Activated CD4-positive, alpha-beta memory T cell treated with anti-CD3 and anti-CD28 coated beads for 36 hours (primary cell): ENCODE measurements at regions not wholly inside any gene's neighbourhood (a gene's known extent, or its start where the extent isn't known, plus 50 kb on each side); places are given as distances from the start of the nearest gene placed in this dataset.

Experiments
- CTCF ChIA-PET: fragments of 350-600 bp; sonication (Branson Sonifier 250); formaldehyde crosslinking; loops from one replicate; lab custom pipeline; 2021; ENCODE audit warnings: antibody characterized with exemption, inconsistent platforms; lab: Charles Lee
- POLR2A ChIA-PET: fragments of 350-600 bp; sonication (Branson Sonifier 250); formaldehyde crosslinking; loops from one replicate; lab custom pipeline; 2021; ENCODE audit warnings: antibody characterized with exemption; lab: Charles Lee
- DNase-seq: peaks from one replicate; pipeline ENCODE4 v3.0.0-alpha.2; 2020
- H3K27ac Mint-ChIP-seq: one replicate; pipeline ENCODE4 v1.8.0; 2021; ENCODE audit warnings: mixed read lengths
- H3K27me3 Mint-ChIP-seq: one replicate; pipeline ENCODE4 v1.8.0; 2021; ENCODE audit warnings: mixed read lengths
- H3K36me3 Mint-ChIP-seq: one replicate; pipeline ENCODE4 v1.8.0; 2021; ENCODE audit warnings: mixed read lengths
- H3K4me1 Mint-ChIP-seq: one replicate; pipeline ENCODE4 v1.8.0; 2021; ENCODE audit warnings: low read depth, mixed read lengths
- H3K4me3 Mint-ChIP-seq: one replicate; pipeline ENCODE4 v1.8.0; 2021; ENCODE audit warnings: mild to moderate bottlenecking, mixed read lengths
- H3K9me3 Mint-ChIP-seq: one replicate; pipeline ENCODE4 v1.8.0; 2021; ENCODE audit warnings: mixed read lengths
- intact Hi-C: fragments of 100-400 bp; cut with micrococcal nuclease; formaldehyde crosslinking; loops from one replicate; pipeline ENCODE4 v1.15.1; 2023

GRCh38 chr6:40205801-40206200 lies 271.5 kb upstream of the MOCS1 start:
- Mint-ChIP-seq H3K27ac (no peak overlapping the region), H3K4me3 (no peak overlapping the region), H3K36me3 (peaks cover 3% of the 10 kb centered on the region), H3K4me1 (no peaks in the 10 kb centered on the region), H3K9me3 (peaks cover 19% of the 10 kb centered on the region), H3K27me3 (peaks cover 13% of the 10 kb centered on the region)
- intact Hi-C loops = no loop called here
- DNase-seq = no peak
- POLR2A ChIA-PET = no interaction called here
- CTCF ChIA-PET = interaction anchor here (0.6 kb wide), 1 partner anchor 351 kb away, joined by 4 read pairs; no protein-coding TSS in a partner anchor

DNA sequence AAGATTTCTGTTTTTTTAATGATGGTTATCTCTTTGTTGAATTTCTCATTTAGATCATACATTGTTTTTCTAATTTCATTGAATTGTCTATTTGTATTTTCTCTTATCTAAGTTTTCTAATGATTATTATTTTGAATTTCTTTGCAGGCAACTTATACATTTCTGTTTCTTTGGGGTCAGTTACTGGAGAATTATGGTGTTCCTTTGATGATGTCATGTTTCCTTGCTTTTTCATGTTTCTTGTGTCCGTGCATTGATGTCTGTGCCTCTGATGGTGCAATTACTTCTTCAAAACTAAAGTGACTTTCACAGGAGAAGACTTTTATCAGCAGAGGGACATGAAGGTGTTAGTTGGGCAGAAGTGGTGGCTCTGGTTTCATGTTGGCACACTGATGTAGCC lies 270.7 kb upstream of the MOCS1 start:
- Mint-ChIP-seq H3K4me1 (no peaks in the 10 kb centered on the region), H3K27me3 (peaks cover 13% of the 10 kb centered on the region), H3K36me3 (peaks cover 3% of the 10 kb centered on the region), H3K27ac (no peak overlapping the region), H3K4me3 (no peak overlapping the region), H3K9me3 (peaks cover 19% of the 10 kb centered on the region)
- intact Hi-C loops = no loop called here
- POLR2A ChIA-PET = no interaction called here
- no peak for DNase-seq
- CTCF ChIA-PET = no interaction called here

DNA sequence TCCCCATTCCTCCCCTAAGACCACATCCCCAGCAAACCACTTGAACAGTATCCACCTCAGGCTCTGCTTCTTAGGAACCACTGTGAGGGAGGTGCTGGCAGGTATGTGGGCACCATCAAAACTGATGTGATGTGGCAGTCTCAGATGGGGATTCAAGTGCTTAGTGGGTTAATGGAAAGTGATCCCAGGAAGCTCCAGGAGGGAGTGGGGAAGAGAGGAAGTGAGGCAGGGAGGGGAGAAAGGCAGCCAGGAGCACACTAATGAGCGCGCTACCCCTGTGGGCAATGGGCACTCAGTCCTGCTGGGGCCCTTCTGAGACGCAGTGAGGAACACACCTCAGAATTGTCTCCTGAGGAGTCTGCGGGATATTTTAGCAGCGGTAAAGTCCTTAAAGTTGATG lies 263.1 kb upstream of the MOCS1 start:
- H3K4me1 Mint-ChIP-seq = no peaks in the 10 kb centered on the region
- POLR2A ChIA-PET = no interaction called here
- no peak overlapping the region for H3K27ac Mint-ChIP-seq
- no peak overlapping the region for H3K4me3 Mint-ChIP-seq
- no peak for DNase-seq
- intact Hi-C loops = no loop called here
- H3K36me3 Mint-ChIP-seq = no peaks in the 10 kb centered on the region
- CTCF ChIA-PET = no interaction called here
- H3K9me3 Mint-ChIP-seq = no peaks in the 10 kb centered on the region
- H3K27me3 Mint-ChIP-seq = peaks cover 4% of the 10 kb centered on the region

- intact Hi-C loops = no loop called here
- CTCF ChIA-PET = no interaction called here
- DNase-seq = no peak
- Mint-ChIP-seq H3K4me1 (no peaks in the 10 kb centered on the region), H3K36me3 (no peaks in the 10 kb centered on the region), H3K27ac (no peak overlapping the region), H3K27me3 (peaks cover 4% of the 10 kb centered on the region), H3K4me3 (no peak overlapping the region), H3K9me3 (no peaks in the 10 kb centered on the region)
- POLR2A ChIA-PET = no interaction called here
These were observed 261.9 kb upstream of the MOCS1 start for GRCh38 chr6:40196135-40196518.

DNA sequence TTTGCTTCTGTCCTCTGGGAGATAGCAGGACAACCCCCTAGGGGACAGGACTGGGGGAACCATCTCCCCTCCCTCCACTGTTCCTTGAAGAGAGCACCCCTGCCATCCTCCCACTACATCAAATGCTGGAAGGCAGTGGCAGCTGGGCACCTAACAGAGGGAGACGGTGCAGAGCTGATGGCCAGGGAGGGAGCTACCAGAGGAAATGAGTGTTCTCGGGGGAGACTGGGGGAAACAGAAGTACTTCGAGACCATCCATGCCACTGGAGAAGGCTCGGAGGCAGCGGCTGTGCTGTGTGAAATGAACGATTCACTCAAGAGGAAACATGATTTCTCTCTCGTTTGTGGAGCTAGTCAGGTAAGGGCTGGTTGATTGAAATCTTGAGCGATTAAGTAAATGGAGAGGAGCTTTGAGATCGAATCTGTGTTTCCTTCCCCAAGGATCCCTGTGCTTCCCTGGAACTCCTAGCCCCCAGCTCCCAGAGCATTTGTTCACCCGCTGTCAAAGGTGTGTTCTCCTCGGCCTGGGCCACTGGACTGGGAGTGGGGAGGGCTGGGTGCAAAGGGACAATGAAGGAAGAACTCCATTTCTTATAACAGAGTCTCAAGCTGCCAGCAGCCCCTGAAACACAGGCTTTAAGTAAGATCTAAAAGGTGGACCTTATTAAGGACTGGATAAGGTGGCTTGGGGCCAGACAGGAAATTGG lies 261.3 kb upstream of the MOCS1 start:
- CTCF ChIA-PET = no interaction called here
- no peak for DNase-seq
- H3K27me3 Mint-ChIP-seq = peaks cover 4% of the 10 kb centered on the region
- POLR2A ChIA-PET = no interaction called here
- H3K4me1 Mint-ChIP-seq = no peaks in the 10 kb centered on the region
- no peak overlapping the region for H3K4me3 Mint-ChIP-seq
- no peak overlapping the region for H3K27ac Mint-ChIP-seq
- intact Hi-C loops = no loop called here
- H3K36me3 Mint-ChIP-seq = no peaks in the 10 kb centered on the region
- no peaks in the 10 kb centered on the region for H3K9me3 Mint-ChIP-seq

- H3K9me3 Mint-ChIP-seq = no peaks in the 10 kb centered on the region
- DNase-seq = no peak
- H3K27me3 Mint-ChIP-seq = peaks cover 7% of the 10 kb centered on the region
- intact Hi-C loops = no loop called here
- CTCF ChIA-PET = no interaction called here
- POLR2A ChIA-PET = no interaction called here
- H3K4me1 Mint-ChIP-seq = no peaks in the 10 kb centered on the region
- no peaks in the 10 kb centered on the region for H3K36me3 Mint-ChIP-seq
- H3K4me3 Mint-ChIP-seq = no peak overlapping the region
- H3K27ac Mint-ChIP-seq = no peak overlapping the region
These were observed 260.3 kb upstream of the MOCS1 start for GRCh38 chr6:40194447-40195170.

DNA sequence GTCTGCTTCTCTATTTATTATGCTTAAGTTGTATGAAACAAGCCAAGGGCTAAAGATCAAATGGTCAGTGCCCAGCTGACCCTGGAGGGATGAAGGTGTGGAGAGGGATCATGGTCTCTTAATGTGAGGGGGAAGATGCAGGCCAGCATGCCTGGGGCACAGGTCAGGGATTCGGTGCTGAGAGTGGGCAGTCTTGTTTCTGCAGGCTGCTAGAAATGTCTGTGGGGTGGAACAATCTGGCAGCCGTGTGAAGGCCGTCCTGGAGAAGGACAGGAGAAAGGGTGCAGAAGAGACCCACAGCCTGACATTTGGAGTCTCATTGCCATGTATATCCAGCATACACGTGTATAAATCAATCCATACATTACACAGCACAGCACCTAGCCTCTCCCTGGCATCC lies 258.3 kb upstream of the MOCS1 start:
- intact Hi-C loops = no loop called here
- no peaks in the 10 kb centered on the region for H3K36me3 Mint-ChIP-seq
- peaks cover 7% of the 10 kb centered on the region for H3K27me3 Mint-ChIP-seq
- ChIA-PET CTCF (no interaction called here), POLR2A (no interaction called here)
- H3K4me1 Mint-ChIP-seq = no peaks in the 10 kb centered on the region
- H3K27ac Mint-ChIP-seq = no peak overlapping the region
- no peaks in the 10 kb centered on the region for H3K9me3 Mint-ChIP-seq
- DNase-seq = no peak
- H3K4me3 Mint-ChIP-seq = no peak overlapping the region

- no peaks in the 10 kb centered on the region for H3K4me1 Mint-ChIP-seq
- intact Hi-C loops = no loop called here
These were observed 254.7 kb upstream of the MOCS1 start for GRCh38 chr6:40188931-40189330.

DNA sequence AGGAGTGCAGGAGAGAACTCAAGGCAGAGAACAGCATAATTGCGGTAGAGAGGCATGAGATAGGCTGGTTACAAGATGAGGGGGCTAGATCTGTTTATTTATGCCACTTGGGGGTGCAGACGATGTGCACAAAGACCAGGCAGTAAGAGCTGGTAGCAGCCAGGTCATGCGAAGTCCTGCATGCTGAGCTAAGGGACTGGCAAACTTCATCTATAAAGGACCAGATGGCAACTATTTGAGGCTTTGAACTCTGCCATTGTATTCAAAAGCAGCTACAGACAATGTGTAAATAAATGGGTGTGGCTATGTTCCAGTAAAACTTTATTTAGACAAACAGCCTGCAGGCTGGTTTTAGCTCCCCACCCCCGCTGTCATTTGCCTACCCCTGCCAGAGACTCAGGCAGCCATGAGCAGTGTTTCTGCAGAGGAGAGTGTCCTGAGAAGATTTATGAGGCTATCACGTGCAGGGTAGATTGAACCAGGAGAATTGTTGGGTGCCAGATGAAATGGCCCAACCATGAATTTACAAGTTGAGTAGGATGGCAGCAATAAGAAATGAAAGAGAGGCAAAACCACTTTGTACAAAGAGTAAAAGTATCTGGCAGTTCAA lies 253.4 kb upstream of the MOCS1 start:
- ChIA-PET CTCF (no interaction called here), POLR2A (no interaction called here)
- intact Hi-C loops = no loop called here
- Mint-ChIP-seq H3K4me1 (no peaks in the 10 kb centered on the region), H3K27me3 (peaks cover 5% of the 10 kb centered on the region), H3K4me3 (no peak overlapping the region), H3K27ac (no peak overlapping the region), H3K9me3 (peaks cover 16% of the 10 kb centered on the region), H3K36me3 (no peaks in the 10 kb centered on the region)
- DNase-seq = no peak

More at GRCh38 chr6:40188931-40189330, 254.7 kb upstream of the MOCS1 start:
- H3K9me3 Mint-ChIP-seq = peaks cover 5% of the 10 kb centered on the region
- POLR2A ChIA-PET = no interaction called here
- CTCF ChIA-PET = no interaction called here
- no peaks in the 10 kb centered on the region for H3K36me3 Mint-ChIP-seq
- H3K4me3 Mint-ChIP-seq = no peak overlapping the region
- no peak for DNase-seq
- H3K27me3 Mint-ChIP-seq = peaks cover 5% of the 10 kb centered on the region
- no peak overlapping the region for H3K27ac Mint-ChIP-seq

DNA sequence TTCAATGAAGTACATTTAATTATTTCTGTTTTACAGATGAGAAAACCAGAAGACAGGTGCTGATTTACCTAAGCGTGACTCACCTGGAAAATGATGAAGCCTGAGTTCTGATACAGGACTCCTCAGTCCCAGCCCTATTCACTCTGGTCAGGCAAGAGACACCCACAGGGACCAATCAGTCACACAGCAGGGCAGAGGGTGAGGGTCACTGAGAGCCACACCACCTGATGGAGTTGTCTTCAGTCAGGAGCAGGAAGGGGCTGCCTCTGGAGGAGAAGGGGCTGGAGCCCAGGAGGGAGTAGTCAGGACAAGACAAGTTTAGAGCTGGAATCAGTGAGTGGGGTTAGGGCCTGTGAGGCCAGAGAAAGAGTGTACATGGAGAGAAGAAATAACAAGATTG lies 251.2 kb upstream of the MOCS1 start:
- Mint-ChIP-seq H3K27me3 (peaks cover 3% of the 10 kb centered on the region), H3K4me3 (no peak overlapping the region), H3K27ac (no peak overlapping the region), H3K9me3 (peaks cover 18% of the 10 kb centered on the region), H3K4me1 (no peaks in the 10 kb centered on the region), H3K36me3 (no peaks in the 10 kb centered on the region)
- intact Hi-C loops = no loop called here
- DNase-seq = no peak
- ChIA-PET POLR2A (no interaction called here), CTCF (no interaction called here)

GRCh38 chr6:40183902-40184301 lies 249.6 kb upstream of the MOCS1 start:
- POLR2A ChIA-PET = no interaction called here
- Mint-ChIP-seq H3K9me3 (peaks cover 18% of the 10 kb centered on the region), H3K27me3 (no peaks in the 10 kb centered on the region), H3K4me3 (no peak overlapping the region), H3K36me3 (no peaks in the 10 kb centered on the region), H3K27ac (no peak overlapping the region), H3K4me1 (no peaks in the 10 kb centered on the region)
- intact Hi-C loops = no loop called here
- no peak for DNase-seq
- CTCF ChIA-PET = no interaction called here

DNA sequence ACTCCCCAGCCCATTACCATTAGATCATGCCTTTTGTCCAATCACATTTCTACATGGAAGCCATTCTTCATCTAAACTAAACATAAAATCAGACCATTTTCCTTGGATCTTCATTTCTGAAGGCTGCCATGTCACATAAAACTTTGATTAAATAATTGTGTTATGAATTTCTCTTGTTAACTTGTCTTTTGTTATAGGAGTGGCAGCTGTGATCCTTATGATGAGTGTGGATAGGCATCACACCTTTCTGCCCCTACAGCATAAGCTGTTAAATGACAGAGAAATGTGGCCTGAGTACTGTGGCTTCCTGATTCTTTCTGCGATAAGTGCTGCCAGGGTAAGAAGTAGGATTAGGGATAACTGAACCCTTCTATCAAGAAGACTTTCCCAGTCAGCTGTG lies 247.1 kb upstream of the MOCS1 start:
- DNase-seq = no peak
- peaks cover 18% of the 10 kb centered on the region for H3K9me3 Mint-ChIP-seq
- no peaks in the 10 kb centered on the region for H3K4me1 Mint-ChIP-seq
- CTCF ChIA-PET = no interaction called here
- intact Hi-C loops = no loop called here
- H3K36me3 Mint-ChIP-seq = no peaks in the 10 kb centered on the region
- H3K27ac Mint-ChIP-seq = no peak overlapping the region
- POLR2A ChIA-PET = no interaction called here
- no peak overlapping the region for H3K4me3 Mint-ChIP-seq
- H3K27me3 Mint-ChIP-seq = peaks cover 4% of the 10 kb centered on the region
